Kidney capillary endothelial cell (primary cell): ENCODE measurements at regions not wholly inside any gene's neighbourhood (a gene's known extent, or its start where the extent isn't known, plus 50 kb on each side); places are given as distances from the start of the nearest gene placed in this dataset.
"Not testable (repeated sequence)": the region's sequence is repeated elsewhere in the genome, so short reads cannot be mapped to it uniquely, and the experiment has no call there.

ENCODE experiments used
- DNase-seq: peaks from one replicate; pipeline ENCODE4 v3.0.0-alpha.2; 2018; ENCODE audit warnings: low spot score

- DNase-seq, result no peak
These were observed 703.4 kb downstream of the EPHA7 start for GRCh38 chr6:92715991-92716390.

- DNase-seq, result no peak
These were observed 705.0 kb downstream of the EPHA7 start for GRCh38 chr6:92714346-92714745.

GRCh38 chr6:92710048-92710447 is 709.3 kb downstream of the EPHA7 start:
- DNase-seq, result no peak

GRCh38 chr6:92708945-92709344 is 710.4 kb downstream of the EPHA7 start:
- DNase-seq, result no peak

GRCh38 chr6:92708270-92708669 is 711.1 kb downstream of the EPHA7 start:
- DNase-seq, result no peak

- DNase-seq, result peak; percentile 14
These were observed 712.4 kb downstream of the EPHA7 start for GRCh38 chr6:92706976-92707375.

GRCh38 chr6:92701425-92702096 is 717.8 kb downstream of the EPHA7 start:
- no peak for DNase-seq

- no peak for DNase-seq
These were observed 718.9 kb downstream of the EPHA7 start for GRCh38 chr6:92700411-92700810.

- no peak for DNase-seq
These were observed 728.3 kb downstream of the EPHA7 start for GRCh38 chr6:92690997-92691599.

GRCh38 chr6:92688342-92688741 is 731.0 kb downstream of the EPHA7 start:
- DNase-seq, result peak; percentile 53

GRCh38 chr6:92687278-92687677 is 732.1 kb downstream of the EPHA7 start:
- no peak for DNase-seq

- no peak for DNase-seq
These were observed 735.0 kb downstream of the EPHA7 start for GRCh38 chr6:92684386-92684785.

- no peak for DNase-seq
These were observed 735.6 kb downstream of the EPHA7 start for GRCh38 chr6:92683748-92684147.

- no peak for DNase-seq
These were observed 736.6 kb downstream of the EPHA7 start for GRCh38 chr6:92682516-92683398.

GRCh38 chr6:92681401-92681800 is 738.0 kb downstream of the EPHA7 start:
- no peak for DNase-seq

- DNase-seq, result not testable (repeated sequence)
These were observed 747.9 kb downstream of the EPHA7 start for GRCh38 chr6:92671462-92671861.

- DNase-seq, result no peak
These were observed 751.5 kb downstream of the EPHA7 start for GRCh38 chr6:92667843-92668242.

- DNase-seq, result no peak
These were observed 770.8 kb downstream of the EPHA7 start for GRCh38 chr6:92648364-92649086.

- DNase-seq, result no peak
These were observed 771.7 kb downstream of the EPHA7 start for GRCh38 chr6:92647630-92648029.

- DNase-seq, result peak; percentile 26
These were observed 775.1 kb downstream of the EPHA7 start for GRCh38 chr6:92644104-92644791.

- no peak for DNase-seq
These were observed 783.7 kb downstream of the EPHA7 start for GRCh38 chr6:92635553-92636153.
